K562 (cell line): ENCODE measurements at regions not wholly inside any gene's neighbourhood (a gene's known extent, or its start where the extent isn't known, plus 50 kb on each side); places are given as distances from the start of the nearest gene placed in this dataset.

Experiments
- GTF2E2 ChIP-seq: fragments of 200-800 bp; sonication (Bioruptor generic); IDR thresholded peaks from 2 replicates; pipeline ENCODE4 v1.6.1; 2016; ENCODE audit warnings: missing genetic modification characterization, missing compliant biosample characterization
- GTF3C2 ChIP-seq: IDR thresholded peaks from 3 replicates; pipeline ENCODE4 v1.6.1; 2011; ENCODE audit warnings: borderline replicate concordance, mild to moderate bottlenecking, moderate library complexity; ENCODE audit not compliant: insufficient read length; ENCODE audit errors: extremely low read depth
- HDGF ChIP-seq: fragments of 450-650 bp; IDR thresholded peaks from 2 replicates; pipeline ENCODE4 v1.6.1; 2016
- HNRNPK ChIP-seq: fragments of 200-400 bp; formaldehyde crosslinking; IDR thresholded peaks from one replicate; pipeline ENCODE4 v1.6.1; 2018; ENCODE audit warnings: mild to moderate bottlenecking, low read depth, low read length; ENCODE audit not compliant: poor library complexity, severe bottlenecking
- KDM1A ChIP-seq, 2 experiments: fragments of 450-650 bp; IDR thresholded peaks; 2 replicates each; pipeline ENCODE4 v1.6.1; 2016; ENCODE audit warnings: mild to moderate bottlenecking in 2 of 2
- PATZ1 ChIP-seq: fragments of 250-450 bp; sonication (Bioruptor Pico); IDR thresholded peaks from 2 replicates; pipeline ENCODE4 v1.5.0; 2020; ENCODE audit warnings: mild to moderate bottlenecking, borderline replicate concordance
- PTRF ChIP-seq: fragments of 450-650 bp; IDR thresholded peaks from 2 replicates; pipeline ENCODE4 v1.6.1; 2016; ENCODE audit warnings: mild to moderate bottlenecking, missing genetic modification characterization, missing compliant biosample characterization
- SRSF1 ChIP-seq: fragments of 200-400 bp; formaldehyde crosslinking; IDR thresholded peaks from 2 replicates; pipeline ENCODE4 v1.6.1; 2017; ENCODE audit warnings: mild to moderate bottlenecking, low read depth, low read length, moderate library complexity
- ZNF124 ChIP-seq: sonication (generic); formaldehyde crosslinking; IDR thresholded peaks from 2 replicates; pipeline ENCODE4 v1.8.1; 2022; ENCODE audit warnings: missing genetic modification reagents

DNA sequence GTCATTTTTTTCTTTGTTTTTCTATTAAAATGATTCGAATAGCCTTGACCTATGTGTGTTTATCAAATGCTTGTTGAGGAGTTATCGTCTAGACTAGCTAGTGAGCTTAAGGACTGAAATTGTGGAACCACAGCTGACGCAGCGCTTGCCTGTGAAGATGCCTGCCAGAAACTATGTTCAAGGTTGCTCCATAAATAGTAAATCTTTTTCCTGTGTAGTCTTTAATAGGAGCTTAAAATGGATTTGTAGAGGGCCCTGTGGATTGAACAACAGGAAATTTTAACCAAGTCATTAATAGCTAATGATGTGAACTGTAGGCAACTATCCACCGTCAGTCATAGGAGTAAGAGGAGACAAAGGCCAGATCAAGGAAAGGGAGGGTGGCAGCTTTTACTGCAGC is 145.1 kb downstream of the GNAI1 start (continued):
- no peak for TF ChIP-seq KDM1A (IDR thresholded peaks at IDR 0.05)
- no peak for TF ChIP-seq HNRNPK
- no peak for TF ChIP-seq HDGF
- TF ChIP-seq ZNF124: no peak
- no peak for TF ChIP-seq GTF2E2
- TF ChIP-seq SRSF1: no peak
- TF ChIP-seq PTRF (tag): no peak
- no peak for TF ChIP-seq GTF3C2
- TF ChIP-seq PATZ1 (CRISPR knock-in tag): no peak
